Loucy (cell line): ENCODE measurements at regions not wholly inside any gene's neighbourhood (a gene's known extent, or its start where the extent isn't known, plus 50 kb on each side); places are given as distances from the start of the nearest gene placed in this dataset.

Experiments
- EZH2phosphoT487 ChIP-seq: fragments of 200-600 bp; IDR thresholded peaks from 2 replicates; pipeline ENCODE4 v1.6.1; 2018; ENCODE audit warnings: antibody characterized with exemption, mild to moderate bottlenecking, moderate library complexity, borderline replicate concordance
- TF ChIP-seq, protein P1 (sequence below): fragments of 200-600 bp; sonication (generic); conservative IDR thresholded peaks from 2 replicates; pipeline ENCODE4 v1.5.1; 2014; ENCODE audit warnings: mild to moderate bottlenecking, antibody characterized with exemption, low read length

- TF ChIP-seq, protein P1, sequence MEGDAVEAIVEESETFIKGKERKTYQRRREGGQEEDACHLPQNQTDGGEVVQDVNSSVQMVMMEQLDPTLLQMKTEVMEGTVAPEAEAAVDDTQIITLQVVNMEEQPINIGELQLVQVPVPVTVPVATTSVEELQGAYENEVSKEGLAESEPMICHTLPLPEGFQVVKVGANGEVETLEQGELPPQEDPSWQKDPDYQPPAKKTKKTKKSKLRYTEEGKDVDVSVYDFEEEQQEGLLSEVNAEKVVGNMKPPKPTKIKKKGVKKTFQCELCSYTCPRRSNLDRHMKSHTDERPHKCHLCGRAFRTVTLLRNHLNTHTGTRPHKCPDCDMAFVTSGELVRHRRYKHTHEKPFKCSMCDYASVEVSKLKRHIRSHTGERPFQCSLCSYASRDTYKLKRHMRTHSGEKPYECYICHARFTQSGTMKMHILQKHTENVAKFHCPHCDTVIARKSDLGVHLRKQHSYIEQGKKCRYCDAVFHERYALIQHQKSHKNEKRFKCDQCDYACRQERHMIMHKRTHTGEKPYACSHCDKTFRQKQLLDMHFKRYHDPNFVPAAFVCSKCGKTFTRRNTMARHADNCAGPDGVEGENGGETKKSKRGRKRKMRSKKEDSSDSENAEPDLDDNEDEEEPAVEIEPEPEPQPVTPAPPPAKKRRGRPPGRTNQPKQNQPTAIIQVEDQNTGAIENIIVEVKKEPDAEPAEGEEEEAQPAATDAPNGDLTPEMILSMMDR = no peak
- no peak for TF ChIP-seq EZH2phosphoT487
Observed at GRCh38 chr3:28136607-28137216, 104.7 kb upstream of the CMC1 start.
